Dermis blood vessel endothelial cell (primary cell): ENCODE measurements at regions not wholly inside any gene's neighbourhood (a gene's known extent, or its start where the extent isn't known, plus 50 kb on each side); places are given as distances from the start of the nearest gene placed in this dataset.
"Not testable (repeated sequence)": the region's sequence is repeated elsewhere in the genome, so short reads cannot be mapped to it uniquely, and the experiment has no call there.

Source experiments
- DNase-seq: peaks from one replicate; pipeline ENCODE4 v3.0.0; 2010

GRCh38 chr10:120760253-120760652 lies 90.9 kb upstream of the WDR11 start:
- no peak for DNase-seq

DNA sequence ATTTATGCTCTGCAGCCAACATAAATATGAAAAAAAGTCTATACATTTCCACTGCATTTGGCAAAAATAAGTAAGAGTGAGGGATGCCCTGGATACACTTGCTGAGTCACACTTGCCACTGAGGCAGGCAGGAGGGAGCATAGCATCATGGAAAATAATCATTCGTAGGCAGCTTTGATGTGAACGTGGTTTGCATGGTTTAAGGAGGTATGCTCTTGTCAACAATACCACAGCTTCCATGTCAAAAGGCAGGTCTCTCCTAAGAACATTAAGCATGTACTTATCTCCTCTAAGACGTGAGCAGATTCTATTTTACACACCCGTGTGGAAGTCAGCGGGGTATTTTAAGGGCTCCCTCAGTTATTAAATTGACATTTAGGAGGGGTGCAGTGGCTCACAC lies 89.2 kb upstream of the WDR11 start:
- no peak for DNase-seq

DNA sequence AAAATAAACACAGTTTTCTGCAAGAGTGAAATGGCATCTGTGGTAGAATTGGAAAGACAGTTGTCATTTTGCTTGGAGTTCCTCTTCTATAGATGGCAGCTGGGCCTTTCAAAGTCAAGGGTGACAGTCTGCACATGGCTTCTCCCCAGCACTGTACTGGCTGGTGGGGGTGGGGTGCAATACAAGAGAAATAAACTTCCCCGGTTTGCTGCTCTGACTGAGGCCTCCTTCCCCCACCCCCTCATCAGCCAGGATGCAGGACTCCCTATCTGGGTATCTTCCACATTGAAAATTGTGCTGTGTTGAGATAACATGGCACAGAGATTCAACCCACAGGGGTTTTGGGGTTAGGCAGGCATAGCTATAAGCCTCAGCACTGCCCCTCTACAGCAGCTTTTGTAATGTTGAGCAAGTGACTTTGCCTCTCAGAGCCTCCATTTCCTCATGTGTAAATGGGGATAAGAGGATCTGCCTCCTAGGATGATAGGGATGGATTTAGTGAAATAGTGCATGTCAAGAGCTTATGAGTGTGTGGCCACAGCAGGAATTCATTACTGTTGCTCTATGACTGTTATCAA lies 85.8 kb upstream of the WDR11 start:
- no peak for DNase-seq

DNA sequence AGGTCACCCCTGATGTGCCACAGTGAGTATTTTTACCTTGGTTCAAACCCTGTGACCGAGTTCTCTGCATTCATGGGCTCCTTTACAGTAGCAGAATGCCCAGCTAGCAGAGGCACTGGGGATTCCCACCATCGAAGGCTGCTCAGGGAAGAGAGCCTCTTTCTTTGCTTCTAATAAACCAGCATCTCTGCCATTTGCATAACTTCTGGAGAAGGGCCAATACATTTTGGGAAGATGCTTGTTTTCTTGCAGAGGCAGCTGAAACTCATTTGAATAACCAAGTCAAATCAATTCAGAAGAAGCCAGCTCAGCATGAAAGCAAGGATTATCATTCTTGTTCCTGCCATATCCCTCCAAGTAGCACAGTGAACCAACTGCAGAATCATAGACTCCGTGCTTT lies 82.9 kb upstream of the WDR11 start:
- DNase-seq, result no peak

DNA sequence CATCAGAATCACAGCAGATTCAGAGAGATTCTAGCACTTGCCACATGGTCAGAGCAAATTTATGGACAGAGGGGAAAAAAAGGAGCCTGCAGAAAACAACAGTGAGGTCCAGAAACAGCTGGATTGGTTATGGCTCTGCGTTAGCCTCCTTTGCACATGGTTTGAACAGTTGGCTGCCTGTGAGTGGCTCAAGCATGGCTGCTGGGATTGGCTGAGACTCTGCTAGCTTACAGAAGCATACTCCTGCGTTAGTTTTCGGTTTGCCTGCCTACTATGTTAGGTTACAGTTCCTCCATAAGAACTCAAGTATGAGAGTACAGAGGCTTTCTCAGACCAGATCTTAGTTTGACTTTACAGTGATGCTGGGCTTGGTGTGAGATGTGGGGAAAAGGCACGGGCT lies 80.7 kb upstream of the WDR11 start:
- DNase-seq, result no peak

GRCh38 chr10:120776442-120776841 lies 74.7 kb upstream of the WDR11 start:
- DNase-seq, result no peak

- DNase-seq, result no peak
These were observed 68.8 kb upstream of the WDR11 start for GRCh38 chr10:120782336-120782735.

- no peak for DNase-seq
These were observed 68.1 kb upstream of the WDR11 start for GRCh38 chr10:120783098-120783497.

- DNase-seq, result no peak
These were observed 67.3 kb upstream of the WDR11 start for GRCh38 chr10:120783867-120784266.

DNA sequence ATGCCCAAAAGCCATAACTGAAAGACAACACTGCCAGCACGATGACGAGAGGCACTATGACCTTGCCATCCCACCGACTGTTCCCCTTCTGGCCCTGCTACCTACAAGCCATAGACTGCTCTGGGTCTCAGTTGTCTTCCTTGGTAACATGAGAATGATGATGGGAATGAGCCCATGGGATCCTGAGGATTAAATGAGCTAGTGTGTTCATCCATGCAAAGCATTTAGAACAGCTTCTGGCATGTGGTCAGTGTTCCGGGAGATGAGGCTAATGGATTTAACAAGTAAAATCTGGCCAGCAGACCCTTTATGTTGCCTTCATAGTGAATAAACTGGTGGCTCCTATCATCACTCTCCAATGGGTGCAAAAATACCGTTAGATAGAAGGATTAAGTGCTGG lies 62.4 kb upstream of the WDR11 start:
- no peak for DNase-seq

- no peak for DNase-seq
These were observed 61.6 kb upstream of the WDR11 start for GRCh38 chr10:120789303-120790203.

DNA sequence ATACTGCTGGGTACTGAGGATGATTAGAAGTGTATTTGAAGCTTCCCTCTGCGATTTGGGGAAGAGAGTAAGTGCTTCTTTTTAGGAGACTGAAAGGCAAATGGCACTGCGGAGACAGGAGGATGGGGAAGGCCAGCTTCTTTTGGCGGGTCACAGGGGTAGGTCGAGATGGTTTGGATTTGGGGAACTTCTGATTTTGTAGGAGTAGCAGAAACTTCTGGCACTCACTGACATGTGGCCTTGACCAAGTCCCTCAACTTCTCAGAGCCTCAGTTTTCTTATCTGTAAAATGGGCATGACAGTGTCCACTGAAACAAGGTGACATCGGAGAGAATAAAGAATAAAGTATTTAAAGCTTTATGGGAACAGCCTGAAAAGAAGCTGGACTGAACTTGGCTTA lies 59.8 kb upstream of the WDR11 start:
- no peak for DNase-seq

DNA sequence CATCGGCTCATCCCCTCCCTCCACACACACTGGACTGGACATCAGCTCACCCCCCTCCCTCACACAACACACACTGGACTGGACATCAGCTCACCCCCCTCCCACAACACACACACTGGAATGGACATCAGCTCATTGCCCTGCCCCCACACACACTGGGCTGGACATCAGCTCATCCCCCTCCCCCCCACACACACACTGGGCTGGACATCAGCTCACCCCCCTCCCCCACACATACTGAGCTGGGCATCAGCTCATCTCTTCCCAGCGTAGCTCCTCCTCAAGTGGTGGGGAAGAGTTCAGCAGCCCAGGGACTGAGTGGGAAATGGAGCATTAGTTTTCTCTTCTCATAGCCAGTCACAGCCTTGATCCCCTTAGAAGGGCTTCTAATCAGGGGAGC lies 58.1 kb upstream of the WDR11 start:
- no peak for DNase-seq

DNA sequence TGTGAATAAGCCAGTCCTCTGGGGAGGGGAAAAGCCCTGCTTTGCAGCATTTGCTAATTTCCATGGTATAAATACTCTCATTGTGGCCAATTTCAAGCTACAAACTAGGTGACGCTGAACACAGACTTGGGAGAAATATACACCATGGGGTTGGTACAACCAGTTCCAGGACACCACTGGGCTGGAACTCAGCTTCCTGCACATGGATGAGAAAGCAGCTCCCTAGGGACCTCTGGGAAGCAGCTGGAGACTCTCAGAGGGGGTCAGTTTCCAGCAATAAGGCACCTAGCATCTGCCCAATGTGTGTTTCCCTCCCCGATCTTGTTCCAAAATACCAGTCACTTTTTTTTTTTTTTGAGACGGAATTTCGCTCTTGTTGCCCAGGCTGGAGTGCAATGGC lies 56.8 kb upstream of the WDR11 start:
- no peak for DNase-seq

DNA sequence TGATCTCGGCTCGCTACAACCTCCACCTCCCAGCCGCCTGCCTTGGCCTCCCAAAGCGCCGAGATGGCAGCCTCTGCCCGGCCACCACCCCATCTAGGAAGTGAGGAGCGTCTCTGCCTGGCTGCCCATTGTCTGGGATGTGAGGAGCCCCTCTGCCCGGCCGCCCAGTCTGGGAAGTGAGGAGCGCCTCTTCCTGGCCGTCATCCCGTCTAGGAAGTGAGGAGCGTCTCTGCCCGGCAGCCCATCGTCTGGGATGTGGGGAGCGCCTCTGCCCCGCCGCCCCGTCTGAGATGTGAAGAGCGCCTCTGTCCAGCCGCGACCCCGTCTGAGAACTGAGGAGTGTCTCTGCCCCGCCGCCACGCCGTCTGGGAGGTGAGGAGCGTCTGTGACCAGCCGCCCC lies 52.9 kb upstream of the WDR11 start:
- not testable (repeated sequence) for DNase-seq

DNA sequence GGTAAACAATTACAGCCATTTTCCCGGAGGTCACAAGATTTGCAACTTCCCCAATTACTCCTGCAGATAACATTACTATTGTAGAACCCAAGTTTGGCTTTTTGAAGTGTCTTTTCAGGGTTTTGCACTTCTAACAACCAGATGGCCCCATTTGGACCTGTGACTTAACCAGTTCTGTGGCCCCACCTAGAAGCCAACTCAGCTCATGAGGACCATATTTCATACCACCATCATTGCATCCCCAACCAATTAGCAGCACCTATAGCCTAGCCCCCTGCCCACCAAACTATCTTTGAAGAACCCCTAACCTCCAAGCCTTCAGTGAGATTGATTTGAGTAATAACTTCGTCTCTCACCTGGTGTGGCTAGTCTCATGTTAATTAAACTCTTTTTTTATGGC lies 51.3 kb upstream of the WDR11 start:
- DNase-seq, result no peak

DNA sequence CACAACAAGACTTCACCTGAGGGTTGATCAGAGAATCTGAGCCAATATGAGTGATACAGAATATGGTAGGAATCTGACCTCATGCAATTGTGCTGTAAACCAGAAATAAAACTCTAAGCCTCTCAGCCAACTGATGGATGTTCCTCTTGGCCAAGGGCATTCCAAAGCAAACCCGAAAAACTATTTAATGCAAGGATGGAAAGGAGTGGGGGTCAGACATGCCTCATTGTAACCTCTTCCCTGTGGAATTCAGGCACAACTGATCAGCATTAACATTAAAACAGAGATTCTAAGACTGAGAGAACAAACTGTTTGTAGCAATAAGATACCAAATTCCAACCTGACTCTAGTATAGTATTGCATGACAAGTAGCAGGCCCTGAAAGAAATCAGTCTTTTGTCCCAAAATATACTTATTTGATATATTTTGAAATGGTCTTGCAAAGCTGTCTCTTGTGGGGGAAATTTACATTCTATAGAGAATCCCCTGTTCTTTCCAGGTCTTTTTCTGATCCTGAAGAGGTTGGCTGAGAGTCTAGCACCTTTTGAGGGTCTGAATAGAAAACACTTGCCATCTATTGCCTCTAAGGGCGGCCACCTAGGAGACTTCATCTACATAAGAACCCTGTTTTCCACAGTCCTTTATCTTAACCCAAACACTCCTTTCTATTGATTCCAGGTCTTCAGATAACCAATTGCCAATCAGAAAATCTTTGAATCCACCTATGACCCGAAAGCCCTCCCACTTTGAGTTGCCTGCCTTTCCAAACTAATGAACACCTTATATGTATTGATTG lies 50.4 kb upstream of the WDR11 start:
- no peak for DNase-seq
